MM.1S (cell line): ENCODE measurements at regions not wholly inside any gene's neighbourhood (a gene's known extent, or its start where the extent isn't known, plus 50 kb on each side); places are given as distances from the start of the nearest gene placed in this dataset.

ENCODE experiments used
- EZH2 ChIP-seq: fragments of 300-600 bp; sonication (generic); optimal IDR thresholded peaks from 2 replicates; pipeline ENCODE3; 2017; ENCODE audit warnings: low read depth, mild to moderate bottlenecking, antibody characterized with exemption, low read length, mixed read lengths
- TF ChIP-seq, protein P1 (sequence below): fragments of 300-600 bp; sonication (generic); IDR thresholded peaks from 2 replicates; pipeline ENCODE4 v1.5.1; 2016; ENCODE audit warnings: antibody characterized with exemption, low read length, mixed read lengths

DNA sequence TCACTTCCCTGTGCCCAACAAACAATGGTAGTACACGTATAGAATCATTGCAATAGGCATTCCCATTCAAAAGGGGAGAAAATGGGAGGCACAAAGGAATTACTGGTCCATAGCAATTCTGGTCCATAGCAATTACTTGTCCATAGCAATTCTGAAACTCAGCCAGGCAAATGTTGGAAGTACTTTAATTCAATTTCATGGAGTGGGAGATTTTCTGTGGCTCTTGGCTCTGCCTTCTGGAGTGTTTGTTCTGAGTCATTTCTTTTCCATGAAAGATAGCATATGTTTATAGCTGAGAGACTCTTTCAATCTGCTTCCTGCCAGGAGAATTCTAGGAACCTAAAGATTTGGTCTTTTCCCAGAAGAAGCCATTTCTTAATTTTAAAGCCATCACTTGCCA lies 182.8 kb upstream of the ELAC2 start:
- TF ChIP-seq, protein P1, sequence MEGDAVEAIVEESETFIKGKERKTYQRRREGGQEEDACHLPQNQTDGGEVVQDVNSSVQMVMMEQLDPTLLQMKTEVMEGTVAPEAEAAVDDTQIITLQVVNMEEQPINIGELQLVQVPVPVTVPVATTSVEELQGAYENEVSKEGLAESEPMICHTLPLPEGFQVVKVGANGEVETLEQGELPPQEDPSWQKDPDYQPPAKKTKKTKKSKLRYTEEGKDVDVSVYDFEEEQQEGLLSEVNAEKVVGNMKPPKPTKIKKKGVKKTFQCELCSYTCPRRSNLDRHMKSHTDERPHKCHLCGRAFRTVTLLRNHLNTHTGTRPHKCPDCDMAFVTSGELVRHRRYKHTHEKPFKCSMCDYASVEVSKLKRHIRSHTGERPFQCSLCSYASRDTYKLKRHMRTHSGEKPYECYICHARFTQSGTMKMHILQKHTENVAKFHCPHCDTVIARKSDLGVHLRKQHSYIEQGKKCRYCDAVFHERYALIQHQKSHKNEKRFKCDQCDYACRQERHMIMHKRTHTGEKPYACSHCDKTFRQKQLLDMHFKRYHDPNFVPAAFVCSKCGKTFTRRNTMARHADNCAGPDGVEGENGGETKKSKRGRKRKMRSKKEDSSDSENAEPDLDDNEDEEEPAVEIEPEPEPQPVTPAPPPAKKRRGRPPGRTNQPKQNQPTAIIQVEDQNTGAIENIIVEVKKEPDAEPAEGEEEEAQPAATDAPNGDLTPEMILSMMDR: no peak
- no peak for TF ChIP-seq EZH2
